RKO (cell line): ENCODE measurements at regions not wholly inside any gene's neighbourhood (a gene's known extent, or its start where the extent isn't known, plus 50 kb on each side); places are given as distances from the start of the nearest gene placed in this dataset.

Experiments
- DNase-seq: peaks from one replicate; pipeline ENCODE4 v3.0.0-alpha.2; 2016; ENCODE audit warnings: low spot score

GRCh38 chr5:125138266-125138665 is 391.8 kb upstream of the ZNF608 start:
- DNase-seq, result no peak

DNA sequence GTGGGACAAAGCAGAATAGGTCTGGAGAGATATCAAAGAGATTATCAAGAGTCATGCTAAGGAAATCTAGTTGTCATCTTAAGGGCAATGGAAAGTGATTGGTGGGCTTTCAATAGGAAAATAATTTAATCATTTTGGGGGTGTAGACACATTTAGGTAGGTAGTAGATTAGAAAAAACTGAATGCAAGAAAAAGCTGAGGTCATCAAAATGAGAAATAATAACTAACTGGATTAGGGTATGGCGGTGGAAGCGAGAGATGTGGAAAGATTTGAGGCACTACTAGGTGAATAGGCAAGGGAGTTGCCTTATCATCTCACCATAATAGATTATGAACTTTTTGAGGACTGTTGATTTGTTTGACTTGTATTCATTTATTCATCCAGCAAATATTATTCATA is 393.2 kb upstream of the ZNF608 start:
- DNase-seq, result no peak

DNA sequence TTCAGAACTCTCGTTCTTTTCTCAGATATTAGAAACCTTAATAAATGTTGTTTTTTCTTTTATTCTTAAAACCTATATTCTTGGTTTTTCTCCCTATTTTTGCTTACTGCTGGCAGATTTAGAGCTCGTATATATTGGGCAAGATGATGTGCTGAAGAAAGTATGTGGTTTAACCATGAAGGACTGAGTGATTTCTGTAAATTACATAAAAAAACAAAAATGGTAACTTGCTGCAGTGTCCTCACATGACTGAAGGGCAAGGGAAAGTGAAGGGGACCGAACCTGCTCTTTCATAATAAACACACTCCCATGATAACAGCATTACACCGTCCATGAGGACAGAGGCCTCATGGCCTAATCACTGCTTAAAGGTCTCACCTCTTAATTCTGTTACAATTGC is 393.8 kb upstream of the ZNF608 start:
- no peak for DNase-seq

GRCh38 chr5:125140855-125141254 is 394.4 kb upstream of the ZNF608 start:
- no peak for DNase-seq

DNA sequence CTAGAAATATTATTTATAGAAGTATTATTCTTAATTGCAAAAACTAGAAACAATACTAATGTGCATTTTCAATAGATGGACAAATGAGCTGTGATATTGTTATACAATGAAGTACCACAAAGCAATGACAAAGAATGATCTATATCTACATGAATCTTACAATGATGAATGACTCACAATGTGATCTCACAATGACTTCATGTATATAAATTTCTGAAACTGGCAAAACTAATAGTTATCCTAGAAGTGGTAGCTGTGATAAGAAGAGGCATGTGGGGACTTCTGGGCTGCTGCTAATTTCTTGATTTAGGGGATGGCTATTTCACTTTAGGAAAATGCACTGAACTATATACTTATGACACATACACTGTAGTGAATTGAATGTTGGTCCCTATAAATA is 396.0 kb upstream of the ZNF608 start:
- peak; percentile 46 for DNase-seq

DNA sequence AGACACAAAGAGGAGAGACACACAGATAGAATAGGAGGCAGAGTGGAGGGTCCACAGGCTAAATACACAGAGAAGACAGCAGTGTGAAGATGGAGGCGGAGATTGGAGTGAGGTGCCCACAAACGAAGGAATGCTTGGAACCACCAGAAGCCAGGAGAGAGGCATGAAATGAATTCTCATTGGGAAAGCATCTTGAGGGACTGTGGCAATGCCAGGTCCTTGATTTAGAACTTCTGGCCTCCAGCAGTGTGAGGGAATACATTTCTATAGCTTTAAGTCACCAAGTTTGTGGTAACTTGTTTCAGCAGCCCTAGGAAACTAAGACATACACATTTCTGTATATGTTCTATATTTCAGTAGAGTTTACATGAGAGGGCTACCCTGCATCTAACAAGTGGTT is 396.6 kb upstream of the ZNF608 start:
- DNase-seq, result no peak

- DNase-seq, result no peak
Measured at GRCh38 chr5:125148076-125148475, 401.6 kb upstream of the ZNF608 start.

DNA sequence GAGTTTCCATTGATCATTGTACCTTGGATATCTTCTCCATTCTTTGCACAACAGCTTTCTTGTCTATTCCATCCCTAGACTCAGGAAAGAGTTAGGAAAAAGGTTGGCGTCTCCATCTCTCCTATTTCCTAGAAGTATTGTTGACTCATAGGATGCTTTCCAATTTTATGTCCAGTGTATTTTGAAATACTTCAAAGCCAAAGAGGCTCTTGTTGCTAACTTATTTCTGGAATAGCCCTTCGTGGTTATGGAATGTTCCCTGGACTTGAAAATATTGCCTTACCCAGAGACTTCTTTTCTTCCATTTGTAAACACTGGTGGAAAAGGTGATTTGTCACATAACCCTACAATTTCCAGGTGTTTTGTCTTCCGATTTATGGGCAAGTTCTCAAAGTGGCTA is 402.3 kb upstream of the ZNF608 start:
- DNase-seq, result no peak

GRCh38 chr5:125149110-125149509 is 402.7 kb upstream of the ZNF608 start:
- no peak for DNase-seq

DNA sequence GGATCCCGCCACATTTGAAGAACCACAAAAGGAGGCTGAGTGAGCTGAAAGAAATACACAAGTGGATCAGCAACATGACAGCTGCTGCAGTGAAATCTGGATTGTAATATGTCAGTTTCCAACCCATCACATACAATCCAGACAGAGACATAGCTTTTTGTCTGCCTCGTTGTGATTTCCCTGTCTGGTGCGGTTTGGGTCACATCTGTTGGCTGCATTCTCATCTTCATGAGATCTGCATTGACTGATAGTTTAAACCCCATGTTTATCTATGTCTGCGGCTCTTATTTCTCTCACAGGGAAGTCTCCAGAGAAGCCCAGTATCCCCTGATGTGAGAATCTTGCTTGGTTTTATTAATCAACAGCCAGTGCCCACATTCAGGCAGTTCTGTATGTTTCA is 403.1 kb upstream of the ZNF608 start:
- DNase-seq, result no peak

- DNase-seq, result no peak
Measured at GRCh38 chr5:125150041-125150669, 403.7 kb upstream of the ZNF608 start.

DNA sequence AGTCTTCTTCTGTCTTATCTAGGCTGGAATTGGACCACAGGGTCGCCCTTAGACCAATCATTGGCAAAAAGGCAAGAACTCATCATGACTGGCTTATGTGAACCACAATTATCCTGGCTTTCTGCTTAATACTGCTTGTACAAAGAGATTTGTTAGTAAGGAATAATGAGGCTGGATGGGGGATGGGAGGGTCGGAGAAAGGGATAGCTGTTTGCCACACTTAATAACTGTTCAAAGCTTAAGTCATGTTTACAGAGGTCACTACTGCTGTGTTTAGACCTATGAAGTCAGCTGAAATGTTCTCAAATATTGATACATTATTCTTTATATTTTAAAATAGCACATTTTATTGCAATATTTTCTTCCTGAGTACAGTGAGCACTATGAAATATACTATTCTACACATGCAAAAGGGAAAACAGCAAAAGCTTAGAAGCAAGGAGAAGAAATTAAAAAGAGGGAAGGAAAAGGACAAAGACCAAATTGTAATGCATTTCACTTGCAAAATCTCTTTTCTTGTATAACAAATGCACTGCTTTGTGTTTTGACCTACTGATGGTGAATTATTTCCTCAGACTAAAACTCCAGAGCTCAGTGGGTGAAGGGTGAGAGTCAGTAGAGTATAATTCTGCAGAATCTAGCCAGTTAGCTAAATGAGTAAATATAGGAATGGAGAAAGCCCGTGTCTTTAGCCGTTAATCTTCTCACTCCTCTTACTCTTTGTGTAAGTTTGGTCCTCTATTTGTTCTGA is 404.9 kb upstream of the ZNF608 start:
- DNase-seq, result no peak

DNA sequence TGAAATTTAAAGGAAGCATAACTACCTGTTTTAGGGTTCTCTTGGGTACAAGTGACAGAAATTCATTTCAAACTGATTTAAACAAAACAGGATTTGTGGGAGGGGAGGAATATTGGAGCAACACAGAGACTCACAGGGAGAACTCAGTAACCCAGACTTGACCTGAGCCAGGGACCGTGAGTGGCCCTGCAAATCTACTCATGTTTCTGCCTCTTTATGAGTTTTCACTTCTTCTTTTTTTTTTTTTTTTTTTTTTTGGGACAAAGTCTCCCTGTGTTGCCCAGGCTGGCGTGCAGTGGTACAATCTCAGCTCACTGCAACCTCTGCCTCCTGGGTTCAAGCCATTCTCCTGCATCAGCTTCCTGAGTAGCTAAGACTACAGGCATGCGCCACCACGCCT is 405.6 kb upstream of the ZNF608 start:
- no peak for DNase-seq

DNA sequence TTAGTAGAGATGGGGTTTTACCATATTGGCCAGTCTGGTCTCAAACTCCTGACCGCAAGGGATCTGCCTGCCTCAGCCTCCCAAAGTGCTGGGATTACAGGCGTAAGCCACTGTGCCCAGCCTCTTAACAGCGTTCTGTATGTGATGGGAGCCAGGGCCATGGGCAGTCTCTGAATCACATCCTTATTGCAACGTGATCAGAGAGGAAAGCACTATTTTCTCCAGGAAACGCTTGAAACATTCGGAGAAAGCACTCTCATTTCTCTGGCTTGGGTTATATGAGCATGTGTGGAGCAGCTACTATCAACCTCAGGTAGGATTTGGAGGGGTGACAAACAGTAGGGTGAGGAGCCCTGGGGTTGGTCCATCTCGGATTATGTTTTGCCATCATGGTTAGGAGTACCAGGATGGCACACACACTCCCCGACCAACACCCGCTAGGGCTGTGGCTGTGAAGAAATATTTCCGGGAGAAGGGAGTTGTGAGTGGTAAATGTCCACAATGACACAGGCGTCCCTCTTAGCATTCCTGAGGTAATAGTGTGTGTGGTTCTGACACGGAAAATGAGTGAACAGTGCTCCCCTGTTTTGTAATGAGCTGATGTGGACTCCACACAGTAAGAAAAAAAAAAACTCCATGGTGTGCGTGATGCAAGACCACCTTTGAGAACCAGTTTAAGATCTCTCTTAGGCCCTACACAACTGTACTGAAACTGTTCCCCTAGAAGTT is 406.2 kb upstream of the ZNF608 start:
- no peak for DNase-seq

DNA sequence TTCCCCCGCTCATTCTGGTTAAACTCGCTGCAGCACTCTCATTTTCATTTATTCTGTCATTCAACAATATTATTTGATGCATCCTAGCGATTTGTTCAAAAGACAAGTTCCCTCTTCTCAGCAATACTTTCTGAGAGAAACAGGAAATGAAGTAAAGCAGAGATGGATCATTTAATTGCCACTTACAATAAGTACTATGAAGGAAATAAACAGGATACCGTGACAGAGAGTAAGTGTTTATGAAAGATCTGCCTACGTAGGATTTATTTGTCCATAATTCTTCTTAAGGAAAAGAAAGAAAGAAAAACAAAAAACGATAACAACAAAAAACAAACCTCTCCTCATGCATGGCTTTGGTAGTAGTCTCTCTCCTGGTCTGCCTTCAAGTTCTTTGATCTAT is 406.8 kb upstream of the ZNF608 start:
- DNase-seq, result no peak

DNA sequence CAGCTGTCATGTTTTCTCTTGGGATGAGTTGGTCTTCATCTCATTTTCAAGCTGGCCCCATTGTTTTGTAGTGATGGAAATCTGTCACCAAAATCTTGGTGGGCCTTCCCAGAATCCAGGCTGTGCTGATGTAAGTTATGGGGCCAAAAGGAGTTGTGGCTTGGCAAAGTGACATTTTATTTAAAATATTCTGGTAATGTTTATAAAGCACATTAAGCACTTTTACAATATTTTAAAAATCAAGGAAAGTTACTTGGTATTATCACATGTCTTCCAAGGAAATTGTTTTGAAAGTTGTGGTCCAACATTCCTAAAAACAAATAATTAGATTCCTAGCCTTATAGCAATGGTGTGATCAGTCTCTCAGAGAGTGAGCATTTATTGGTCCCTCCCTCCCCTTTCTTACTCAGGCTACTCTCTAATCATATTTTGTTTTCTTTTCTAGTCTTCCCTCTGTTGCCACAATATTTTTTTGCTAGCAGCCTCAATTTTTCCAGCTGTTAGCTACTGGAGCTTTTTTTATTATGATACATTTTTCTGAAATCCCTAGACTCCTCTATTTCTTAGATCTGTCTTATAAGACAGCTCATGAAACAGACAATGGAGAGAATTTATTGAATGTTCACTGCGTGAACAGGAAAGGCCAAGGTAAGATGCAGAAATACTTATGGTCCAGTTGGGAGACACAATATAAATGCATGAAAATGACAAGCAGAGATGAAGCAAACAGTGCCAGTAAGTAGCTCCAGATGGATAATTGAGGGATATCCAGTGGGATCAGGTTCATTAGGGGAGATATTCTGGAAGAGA is 408.1 kb upstream of the ZNF608 start:
- no peak for DNase-seq

- no peak for DNase-seq
Measured at GRCh38 chr5:125160787-125161502, 414.5 kb upstream of the ZNF608 start.

GRCh38 chr5:125162714-125163113 is 416.3 kb upstream of the ZNF608 start:
- no peak for DNase-seq

DNA sequence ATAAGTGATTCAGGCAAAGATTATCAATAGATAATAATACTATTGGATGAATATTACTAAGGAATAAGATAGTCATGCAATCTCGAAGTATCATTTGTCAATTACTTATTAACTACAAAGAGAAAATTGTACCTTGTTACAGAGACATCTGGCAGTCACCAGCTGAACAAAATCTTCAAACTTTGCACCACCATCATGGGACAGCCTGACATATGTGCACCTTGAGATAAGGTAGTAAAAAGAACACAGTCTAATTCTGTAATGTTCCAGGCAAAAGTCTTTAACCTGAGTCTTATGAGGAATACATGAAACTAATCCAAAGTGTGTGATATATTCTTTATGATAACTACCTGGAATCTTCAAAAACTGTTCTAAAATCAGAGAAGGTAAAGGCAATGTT is 423.0 kb upstream of the ZNF608 start:
- no peak for DNase-seq

GRCh38 chr5:125171641-125172040 is 425.2 kb upstream of the ZNF608 start:
- DNase-seq, result no peak

- no peak for DNase-seq
Measured at GRCh38 chr5:125175348-125176004, 429.0 kb upstream of the ZNF608 start.
